Adrenal gland (tissue), 9 donors: ENCODE measurements at regions not wholly inside any gene's neighbourhood (a gene's known extent, or its start where the extent isn't known, plus 50 kb on each side); places are given as distances from the start of the nearest gene placed in this dataset.
"Not testable (repeated sequence)": the region's sequence is repeated elsewhere in the genome, so short reads cannot be mapped to it uniquely, and the experiment has no call there.

Experiments
- DNase-seq, 7 donors: peaks; one replicate each; pipeline ENCODE4 v3.0.0-alpha.2; 2019 to 2020
- H3K27ac ChIP-seq, 5 donors: fragments of 200-600 bp; sonication (generic) in 4 of 5; 1 replicate in 3 of 5; 2 replicates in 2 of 5; pipeline versions ENCODE4 v1.5.1 to v1.8.0; 2016 to 2020; ENCODE audit warnings: mild to moderate bottlenecking in 1 of 5
- H3K27me3 ChIP-seq: fragments of 200-600 bp; 2 replicates; pipeline ENCODE4 v1.8.0; 2021
- H3K36me3 ChIP-seq, 2 donors: fragments of 200-600 bp; replicated peaks in 1 of 2; 1 replicate in 1 of 2; 2 replicates in 1 of 2; pipeline versions ENCODE4 v1.5.1 to v1.8.0; 2018 to 2022
- H3K4me1 ChIP-seq, 2 donors: fragments of 200-600 bp; replicated peaks in 1 of 2; 1 replicate in 1 of 2; 2 replicates in 1 of 2; pipeline versions ENCODE4 v1.5.1 to v1.8.0; 2018 to 2021
- H3K4me3 ChIP-seq, 4 donors: fragments of 200-600 bp; sonication (generic) in 3 of 4; one replicate each; pipeline ENCODE4 v1.5.1; 2016 to 2018
- H3K9me3 ChIP-seq, 3 donors: fragments of 200-600 bp; sonication (generic) in 1 of 3; replicated peaks in 1 of 3; 1 replicate in 2 of 3; 2 replicates in 1 of 3; pipeline versions ENCODE4 v1.5.1 to v1.8.0; 2016 to 2021
- CTCF ChIP-seq, 6 experiments: fragments of 450-650 bp in 4 of 6; fragments of 200-600 bp in 2 of 6; sonication (generic) in 1 of 6; IDR thresholded peaks; 1 replicate in 5 of 6; 2 replicates in 1 of 6; pipeline versions ENCODE4 v1.5.1 to v1.8.0; 2016 to 2021; ENCODE audit warnings: antibody characterized with exemption in 6 of 6, mild to moderate bottlenecking in 2 of 6, moderate library complexity in 1 of 6
- POLR2A ChIP-seq, 2 donors: fragments of 450-650 bp; IDR thresholded peaks; one replicate each; pipeline ENCODE4 v1.6.1; 2017; ENCODE audit warnings: antibody characterized with exemption in 2 of 2, mild to moderate bottlenecking in 2 of 2, moderate library complexity in 1 of 2
- WGBS, 4 donors: extraction: QIAGEN DNeasy Blood & Tissue Kit in 2 of 4; methylation state at CpG; one replicate each; pipeline versions ENCODE4 v1.1.5 to v1.1.7; 2013 to 2017; 5-methylcytosine and 5-hydroxymethylcytosine counted together
- intact Hi-C, 2 donors: fragments of 100-400 bp; cut with DNase I; formaldehyde crosslinking; loops; one replicate each; pipeline versions ENCODE4 v1.14.1 to v1.15.0; 2022 to 2023
- donor health status: healthy with polysubstance abuse.
- donor health status: Bipolar disorder and iron deficiency.
- donor health status: DM: yes; HTN: yes; CAD: no.
- donor health status: DM: no; HTN: no; CAD: no.
- donor health status: DM: no; HTN: no; CAD: no.

- Histone ChIP-seq H3K27me3 (no peaks in the 10 kb centered on the region), H3K36me3 (no peaks in the 10 kb centered on the region), H3K9me3 (no peaks in the 10 kb centered on the region), H3K4me3 (no peak overlapping the region), H3K27ac (no peak overlapping the region), H3K4me1 (no peaks in the 10 kb centered on the region)
- TF ChIP-seq POLR2A (IDR thresholded peaks at IDR 0.05) (no peak), CTCF (IDR thresholded peaks at IDR 0.05) (peak in 5 of 6 experiments; percentile 13 to 42 (median 27))
- intact Hi-C loops: no loop called here
- 22 to 59% (median 38%) methylated on average over 7 of the region's 7 CpGs for WGBS, 4 donors
- peak in 1 of 7 donors; percentile 11 for DNase-seq
Observed at GRCh38 chrX:40922307-40922706, 162.9 kb upstream of the USP9X start.

- H3K4me3 ChIP-seq, H3K9me3 ChIP-seq, H3K4me1 ChIP-seq, H3K27ac ChIP-seq, H3K36me3 ChIP-seq, H3K27me3 ChIP-seq, intact Hi-C loops, DNase-seq: not testable (repeated sequence)
- 86 to 96% (median 89%) methylated on average over 1 of the region's 1 CpG for WGBS, 4 donors
Observed at GRCh38 chrX:40926739-40927427, 158.4 kb upstream of the USP9X start.

GRCh38 chrX:40928076-40928475 lies 157.2 kb upstream of the USP9X start:
- TF ChIP-seq CTCF (IDR thresholded peaks at IDR 0.05) (no peak), POLR2A (IDR thresholded peaks at IDR 0.05) (no peak)
- intact Hi-C loops: no loop called here
- peaks cover 0 to 12% of the 10 kb centered on the region in 2 donors for H3K4me1 ChIP-seq
- H3K27me3 ChIP-seq: no peaks in the 10 kb centered on the region
- no peak overlapping the region for H3K27ac ChIP-seq
- no peak for DNase-seq
- H3K9me3 ChIP-seq: no peaks in the 10 kb centered on the region
- no peak overlapping the region for H3K4me3 ChIP-seq
- H3K36me3 ChIP-seq: no peaks in the 10 kb centered on the region

GRCh38 chrX:40931921-40932320 lies 153.3 kb upstream of the USP9X start:
- intact Hi-C loops: no loop called here
- TF ChIP-seq POLR2A (IDR thresholded peaks at IDR 0.05) (no peak), CTCF (IDR thresholded peaks at IDR 0.05) (no peak)
- Histone ChIP-seq H3K9me3 (no peaks in the 10 kb centered on the region), H3K36me3 (no peaks in the 10 kb centered on the region), H3K27me3 (no peaks in the 10 kb centered on the region), H3K4me3 (no peak overlapping the region), H3K27ac (peak overlapping the region in 1 of 5 donors; percentile 72), H3K4me1 (peaks cover 0 to 12% of the 10 kb centered on the region in 2 donors)
- DNase-seq: peak in 1 of 7 donors; percentile 32
- 71 to 100% (median 85%) methylated on average over 2 of the region's 2 CpGs for WGBS, 4 donors

- 6 to 40% (median 20%) methylated on average over 7 of the region's 7 CpGs for WGBS, 4 donors
Observed at GRCh38 chrX:40933132-40933705, 152.0 kb upstream of the USP9X start.

More at GRCh38 chrX:40933132-40933705, 152.0 kb upstream of the USP9X start:
- H3K9me3 ChIP-seq: no peaks in the 10 kb centered on the region
- H3K4me1 ChIP-seq: peaks cover 0 to 12% of the 10 kb centered on the region in 2 donors
- intact Hi-C loops: no loop called here
- H3K27me3 ChIP-seq: no peaks in the 10 kb centered on the region
- H3K36me3 ChIP-seq: no peaks in the 10 kb centered on the region
- DNase-seq: peak in 2 of 7 donors; percentile 21 to 23
- TF ChIP-seq POLR2A (IDR thresholded peaks at IDR 0.05): no peak
- no peak for TF ChIP-seq CTCF (IDR thresholded peaks at IDR 0.05)
- peak overlapping the region; percentile 55 to 83 (median 72) for H3K27ac ChIP-seq
- peak overlapping the region in 1 of 4 donors; percentile 8 for H3K4me3 ChIP-seq
